22Rv1 (cell line): ENCODE measurements at regions not wholly inside any gene's neighbourhood (a gene's known extent, or its start where the extent isn't known, plus 50 kb on each side); places are given as distances from the start of the nearest gene placed in this dataset.

Experiments
- H3K27ac ChIP-seq: fragments of 450-650 bp; 2 replicates; pipeline ENCODE4 v1.5.1; 2017
- CTCF ChIP-seq: fragments of 450-650 bp; IDR thresholded peaks from 2 replicates; pipeline ENCODE4 v1.5.1; 2017; ENCODE audit warnings: mild to moderate bottlenecking
- ZFX ChIP-seq: fragments of 450-650 bp; IDR thresholded peaks from 2 replicates; pipeline ENCODE4 v1.6.1; 2017; ENCODE audit warnings: antibody characterized with exemption, borderline replicate concordance

- no peak for TF ChIP-seq ZFX
- no peak for TF ChIP-seq CTCF
- H3K27ac ChIP-seq: no peak overlapping the region
Measured at GRCh38 chr7:156174428-156174827, 362.2 kb upstream of the SHH start.

GRCh38 chr7:156173748-156174353, 361.6 kb upstream of the SHH start:
- TF ChIP-seq ZFX (no peak), CTCF (no peak)
- H3K27ac ChIP-seq: no peak overlapping the region

GRCh38 chr7:156173346-156173745, 361.1 kb upstream of the SHH start:
- no peak for TF ChIP-seq CTCF
- TF ChIP-seq ZFX: no peak

GRCh38 chr7:156172638-156173037, 360.4 kb upstream of the SHH start:
- TF ChIP-seq CTCF (no peak), ZFX (no peak)
- no peak overlapping the region for H3K27ac ChIP-seq

More at GRCh38 chr7:156173346-156173745, 361.1 kb upstream of the SHH start:
- no peak overlapping the region for H3K27ac ChIP-seq

- TF ChIP-seq CTCF (no peak), ZFX (no peak)
- H3K27ac ChIP-seq: no peak overlapping the region
Measured at GRCh38 chr7:156169474-156170370, 357.5 kb upstream of the SHH start.

- no peak for TF ChIP-seq ZFX
- no peak for TF ChIP-seq CTCF
- H3K27ac ChIP-seq: no peak overlapping the region
Measured at GRCh38 chr7:156168434-156168833, 356.2 kb upstream of the SHH start.

GRCh38 chr7:156167987-156168386, 355.7 kb upstream of the SHH start:
- no peak for TF ChIP-seq CTCF
- TF ChIP-seq ZFX: no peak
- H3K27ac ChIP-seq: no peak overlapping the region
